PC-3 (cell line): ENCODE measurements at regions not wholly inside any gene's neighbourhood (a gene's known extent, or its start where the extent isn't known, plus 50 kb on each side); places are given as distances from the start of the nearest gene placed in this dataset.

Source experiments
- CTCF ChIP-seq: fragments of 300-600 bp; sonication (generic); conservative IDR thresholded peaks from 2 replicates; pipeline ENCODE4 v1.5.1; 2017; ENCODE audit warnings: antibody characterized with exemption, low read depth, mild to moderate bottlenecking, low read length
- EZH2 ChIP-seq: fragments of 300-600 bp; sonication (generic); IDR thresholded peaks from one replicate; pipeline ENCODE4 v1.6.1; 2017; ENCODE audit warnings: antibody characterized with exemption, mild to moderate bottlenecking, low read length; ENCODE audit not compliant: unreplicated experiment
- EZH2phosphoT487 ChIP-seq: fragments of 300-600 bp; sonication (generic); IDR thresholded peaks from 2 replicates; pipeline ENCODE4 v1.6.1; 2018; ENCODE audit warnings: mild to moderate bottlenecking, antibody characterized with exemption, low read length, borderline replicate concordance

GRCh38 chr3:72533591-72534473 lies 314.4 kb downstream of the SHQ1 start:
- TF ChIP-seq EZH2 (no peak), CTCF (no peak), EZH2phosphoT487 (no peak)
